ENCODE measurements at regions not wholly inside any gene's neighbourhood (a gene's known extent, or its start where the extent isn't known, plus 50 kb on each side); places are given as distances from the start of the nearest gene placed in this dataset.

DNA sequence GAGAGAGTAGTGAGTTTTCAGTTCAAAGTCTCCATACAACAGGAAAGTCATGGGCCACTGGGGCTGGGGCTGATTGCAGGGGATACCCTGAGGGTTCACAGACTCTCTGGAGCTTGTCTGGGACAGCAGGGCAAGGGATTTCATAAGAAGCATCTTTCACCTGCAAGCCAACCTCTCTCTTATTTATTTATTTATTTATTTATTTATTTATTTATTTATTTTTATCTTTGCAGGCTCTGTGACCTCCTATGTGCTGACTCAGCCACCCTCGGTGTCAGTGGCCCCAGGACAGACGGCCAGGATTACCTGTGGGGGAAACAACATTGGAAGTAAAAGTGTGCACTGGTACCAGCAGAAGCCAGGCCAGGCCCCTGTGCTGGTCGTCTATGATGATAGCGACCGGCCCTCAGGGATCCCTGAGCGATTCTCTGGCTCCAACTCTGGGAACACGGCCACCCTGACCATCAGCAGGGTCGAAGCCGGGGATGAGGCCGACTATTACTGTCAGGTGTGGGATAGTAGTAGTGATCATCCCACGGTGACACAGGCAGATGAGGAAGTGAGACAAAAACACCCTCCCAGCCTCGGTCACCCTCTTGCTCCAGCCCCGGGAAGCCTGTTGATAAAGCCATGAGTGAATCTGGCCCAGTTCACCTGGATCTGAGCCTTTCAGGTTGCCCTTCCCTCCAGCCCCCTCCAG is 68.4 kb downstream of the GGTLC2 start:
- TF ChIP-seq, protein P1, sequence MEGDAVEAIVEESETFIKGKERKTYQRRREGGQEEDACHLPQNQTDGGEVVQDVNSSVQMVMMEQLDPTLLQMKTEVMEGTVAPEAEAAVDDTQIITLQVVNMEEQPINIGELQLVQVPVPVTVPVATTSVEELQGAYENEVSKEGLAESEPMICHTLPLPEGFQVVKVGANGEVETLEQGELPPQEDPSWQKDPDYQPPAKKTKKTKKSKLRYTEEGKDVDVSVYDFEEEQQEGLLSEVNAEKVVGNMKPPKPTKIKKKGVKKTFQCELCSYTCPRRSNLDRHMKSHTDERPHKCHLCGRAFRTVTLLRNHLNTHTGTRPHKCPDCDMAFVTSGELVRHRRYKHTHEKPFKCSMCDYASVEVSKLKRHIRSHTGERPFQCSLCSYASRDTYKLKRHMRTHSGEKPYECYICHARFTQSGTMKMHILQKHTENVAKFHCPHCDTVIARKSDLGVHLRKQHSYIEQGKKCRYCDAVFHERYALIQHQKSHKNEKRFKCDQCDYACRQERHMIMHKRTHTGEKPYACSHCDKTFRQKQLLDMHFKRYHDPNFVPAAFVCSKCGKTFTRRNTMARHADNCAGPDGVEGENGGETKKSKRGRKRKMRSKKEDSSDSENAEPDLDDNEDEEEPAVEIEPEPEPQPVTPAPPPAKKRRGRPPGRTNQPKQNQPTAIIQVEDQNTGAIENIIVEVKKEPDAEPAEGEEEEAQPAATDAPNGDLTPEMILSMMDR (IDR thresholded peaks at IDR 0.05) = no peak
- TF ChIP-seq POLR2A (IDR thresholded peaks at IDR 0.05) (no peak), POLR2AphosphoS5 (IDR thresholded peaks at IDR 0.05; ENCODE audit: insufficient read depth in 1 of 2, low read depth in 1 of 2) (no peak)
